ENCODE measurements at regions not wholly inside any gene's neighbourhood (a gene's known extent, or its start where the extent isn't known, plus 50 kb on each side); places are given as distances from the start of the nearest gene placed in this dataset.

DNA sequence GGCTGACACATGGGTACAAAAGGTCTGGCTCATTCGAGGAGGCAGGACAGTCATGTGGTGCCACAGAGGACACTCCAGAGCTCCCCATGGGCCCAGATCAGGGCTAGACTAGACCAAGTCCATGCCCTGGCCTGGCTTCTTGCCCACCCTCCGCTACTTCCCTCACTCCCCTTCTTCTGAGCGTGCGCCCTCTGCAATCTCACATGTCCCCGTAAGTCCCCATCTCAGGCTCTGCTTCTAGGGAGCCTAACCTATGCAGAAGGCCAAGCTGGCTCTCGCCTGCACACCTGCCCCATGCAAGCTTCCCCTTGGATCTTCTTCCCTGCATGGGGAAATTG lies 553.6 kb downstream of the PTPRU start:
- TF ChIP-seq, protein P1, sequence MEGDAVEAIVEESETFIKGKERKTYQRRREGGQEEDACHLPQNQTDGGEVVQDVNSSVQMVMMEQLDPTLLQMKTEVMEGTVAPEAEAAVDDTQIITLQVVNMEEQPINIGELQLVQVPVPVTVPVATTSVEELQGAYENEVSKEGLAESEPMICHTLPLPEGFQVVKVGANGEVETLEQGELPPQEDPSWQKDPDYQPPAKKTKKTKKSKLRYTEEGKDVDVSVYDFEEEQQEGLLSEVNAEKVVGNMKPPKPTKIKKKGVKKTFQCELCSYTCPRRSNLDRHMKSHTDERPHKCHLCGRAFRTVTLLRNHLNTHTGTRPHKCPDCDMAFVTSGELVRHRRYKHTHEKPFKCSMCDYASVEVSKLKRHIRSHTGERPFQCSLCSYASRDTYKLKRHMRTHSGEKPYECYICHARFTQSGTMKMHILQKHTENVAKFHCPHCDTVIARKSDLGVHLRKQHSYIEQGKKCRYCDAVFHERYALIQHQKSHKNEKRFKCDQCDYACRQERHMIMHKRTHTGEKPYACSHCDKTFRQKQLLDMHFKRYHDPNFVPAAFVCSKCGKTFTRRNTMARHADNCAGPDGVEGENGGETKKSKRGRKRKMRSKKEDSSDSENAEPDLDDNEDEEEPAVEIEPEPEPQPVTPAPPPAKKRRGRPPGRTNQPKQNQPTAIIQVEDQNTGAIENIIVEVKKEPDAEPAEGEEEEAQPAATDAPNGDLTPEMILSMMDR (conservative IDR thresholded peaks at IDR 0.05; ENCODE audit: low read depth), result no peak
- H3K27ac ChIP-seq, result no peak overlapping the region
- POLR2A ChIA-PET (ENCODE audit: low non-redundant PET), result no interaction called here
- CTCF ChIA-PET, result interaction anchor here (0.5 kb wide), 1 partner anchor 413 kb away, joined by 3 read pairs; no protein-coding TSS in a partner anchor
- DNase-seq (ENCODE audit: low spot score), result no peak

DNA sequence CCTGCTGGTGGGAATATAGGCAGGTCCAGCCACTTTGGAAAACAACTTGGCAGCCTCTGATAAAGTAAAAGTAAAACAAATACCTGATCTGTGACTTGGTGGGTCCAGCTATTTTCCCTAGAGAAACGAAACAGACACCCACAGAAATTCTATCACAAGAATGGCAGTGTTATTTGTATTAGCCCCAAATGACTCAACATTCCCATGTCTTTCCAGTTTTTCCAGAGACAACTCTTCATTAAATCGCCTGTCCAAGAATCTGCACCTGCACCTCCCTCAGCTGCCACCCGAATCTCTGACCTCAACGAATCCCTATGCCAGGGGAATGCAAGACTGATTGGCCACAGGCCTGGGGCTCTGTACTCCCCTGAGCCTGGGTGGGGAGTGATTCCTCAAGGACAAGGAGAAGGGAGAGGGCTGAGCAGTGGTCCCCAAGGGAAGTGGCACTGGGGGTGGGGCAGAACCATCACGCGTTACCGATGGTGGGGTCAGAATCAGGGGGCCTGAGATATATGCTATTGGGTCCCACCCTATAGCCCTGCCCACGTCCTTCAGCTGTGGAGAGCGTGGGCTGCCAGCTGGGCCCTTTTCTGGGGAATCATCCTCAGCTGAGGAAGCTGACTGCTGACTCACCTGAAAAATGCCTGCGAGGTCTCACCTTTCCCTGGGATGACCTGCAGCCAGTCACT lies 553.0 kb downstream of the PTPRU start:
- TF ChIP-seq, protein P1 (conservative IDR thresholded peaks at IDR 0.05; ENCODE audit: low read depth), result no peak
- peak; percentile 71 for DNase-seq (ENCODE audit: low spot score)
- ChIA-PET POLR2A (ENCODE audit: low non-redundant PET) (no interaction called here), CTCF (no interaction called here)
- H3K27ac ChIP-seq, result no peak overlapping the region

DNA sequence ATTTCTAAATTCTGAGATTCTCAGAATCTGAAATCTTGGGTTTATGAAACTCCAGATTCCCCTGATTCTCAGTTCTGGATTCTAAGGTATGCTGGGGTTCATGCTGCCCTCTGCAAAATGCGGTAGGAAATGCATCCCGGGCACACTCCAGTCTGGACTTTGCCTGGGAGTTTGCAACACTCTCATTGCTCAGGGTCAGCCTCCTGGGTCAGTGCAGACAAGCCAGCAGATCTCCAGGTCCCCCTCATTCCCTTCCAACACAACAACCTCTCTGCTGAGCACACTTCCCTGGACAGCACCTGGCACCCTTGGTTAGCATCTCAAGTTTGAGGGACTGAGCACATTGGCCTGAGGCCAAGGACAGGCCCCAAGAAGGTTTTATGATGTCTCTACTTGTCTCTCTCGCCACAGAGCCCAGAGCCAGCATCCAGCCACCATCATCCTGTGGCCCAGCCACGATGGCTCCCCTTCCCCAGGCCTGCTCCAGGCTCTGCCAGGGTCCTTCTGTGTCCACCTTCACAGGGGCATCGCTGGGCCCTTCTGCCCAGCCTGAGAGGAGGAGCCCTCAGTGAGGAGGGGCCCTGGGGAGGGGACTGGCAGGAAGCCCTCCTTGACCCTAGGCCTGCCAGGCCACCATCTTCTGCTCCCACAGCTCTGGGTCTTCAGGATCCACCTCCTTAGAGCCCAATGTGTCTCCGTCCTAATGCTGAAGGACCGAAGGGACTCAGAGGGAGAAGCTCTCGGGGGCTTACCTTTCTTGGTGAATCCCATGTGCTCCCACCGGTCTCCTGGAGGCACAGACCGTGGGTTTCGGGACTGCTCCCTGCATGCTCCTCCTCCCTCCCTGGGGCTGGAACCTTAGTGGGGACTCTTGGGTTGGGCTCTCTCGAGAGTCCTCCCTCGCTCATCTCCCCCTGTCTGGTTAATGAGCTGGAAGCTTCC lies 550.7 kb downstream of the PTPRU start:
- TF ChIP-seq, protein P1 (conservative IDR thresholded peaks at IDR 0.05; ENCODE audit: low read depth), result no peak
- ChIA-PET POLR2A (ENCODE audit: low non-redundant PET) (no interaction called here), CTCF (no interaction called here)

DNA sequence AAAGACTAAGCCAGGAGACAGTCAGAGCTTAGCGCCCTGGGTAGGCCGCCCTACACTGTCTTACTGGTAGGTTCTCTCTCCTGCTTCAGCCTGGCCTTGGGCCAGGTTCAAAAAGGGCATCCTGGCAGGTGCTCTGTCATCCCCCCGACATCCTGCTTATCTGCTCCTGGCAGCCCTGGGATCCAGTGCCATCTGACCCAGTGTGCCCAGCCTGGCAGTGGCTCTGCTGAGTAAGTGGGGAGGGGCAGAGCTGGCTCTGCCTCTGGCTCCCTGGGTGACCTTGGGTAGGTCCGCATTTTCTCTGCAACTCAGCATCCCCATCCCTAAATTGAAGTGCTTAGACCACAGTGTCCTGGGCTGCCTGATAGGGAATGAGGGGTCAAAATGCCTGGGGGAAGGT lies 549.9 kb downstream of the PTPRU start:
- CTCF ChIA-PET, result no interaction called here
- no peak for DNase-seq (ENCODE audit: low spot score)
- no peak overlapping the region for H3K27ac ChIP-seq
- POLR2A ChIA-PET (ENCODE audit: low non-redundant PET), result no interaction called here
- TF ChIP-seq, protein P1 (conservative IDR thresholded peaks at IDR 0.05; ENCODE audit: low read depth), result no peak

More for the DNA sequence above, 550.7 kb downstream of the PTPRU start:
- H3K27ac ChIP-seq, result no peak overlapping the region
- no peak for DNase-seq (ENCODE audit: low spot score)

DNA sequence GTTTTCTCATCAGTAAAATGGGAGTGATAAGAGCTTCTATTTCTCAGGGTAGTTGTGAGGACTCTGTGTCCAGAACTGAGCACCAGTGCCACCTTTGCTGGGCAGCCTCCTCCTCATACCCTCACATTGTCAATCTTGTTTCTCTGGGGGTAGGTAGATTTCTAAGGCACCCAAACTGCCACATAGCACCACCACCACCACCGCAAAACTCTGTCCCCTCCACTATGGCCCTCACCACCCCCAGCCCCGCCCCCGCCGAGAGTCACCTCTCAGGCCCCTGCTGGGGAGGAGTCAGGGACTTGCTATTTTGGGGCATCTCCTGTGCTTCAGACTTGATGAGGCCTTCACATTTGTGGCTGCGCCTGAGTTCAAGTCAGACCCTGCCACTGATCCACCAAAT lies 549.2 kb downstream of the PTPRU start:
- POLR2A ChIA-PET (ENCODE audit: low non-redundant PET), result no interaction called here
- no peak for DNase-seq (ENCODE audit: low spot score)

DNA sequence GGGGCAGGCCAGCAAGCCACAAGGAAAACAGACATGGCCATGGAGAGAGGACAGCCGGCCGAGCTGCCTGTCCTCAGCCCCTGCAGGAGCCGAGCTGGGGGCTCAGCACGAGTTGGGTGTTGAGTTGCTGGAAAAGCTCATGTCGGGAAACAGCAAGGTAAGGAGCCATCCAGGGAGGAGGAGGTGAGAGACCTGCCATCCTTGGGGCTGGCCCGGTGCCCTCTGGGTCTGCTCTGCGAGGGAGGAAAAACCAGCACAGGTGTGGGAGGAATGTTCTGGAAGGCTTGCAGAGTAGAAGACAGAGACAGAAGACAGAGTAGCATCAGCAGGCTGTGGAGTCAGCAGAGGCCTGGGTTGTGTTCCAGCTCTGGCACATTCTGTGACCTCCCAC lies 548.8 kb downstream of the PTPRU start:
- CTCF ChIA-PET, result no interaction called here
- DNase-seq (ENCODE audit: low spot score), result no peak
- POLR2A ChIA-PET (ENCODE audit: low non-redundant PET), result no interaction called here
- TF ChIP-seq, protein P1 (conservative IDR thresholded peaks at IDR 0.05; ENCODE audit: low read depth), result no peak
- no peak overlapping the region for H3K27ac ChIP-seq

More for the DNA sequence above, 549.2 kb downstream of the PTPRU start:
- H3K27ac ChIP-seq, result no peak overlapping the region
- TF ChIP-seq, protein P1 (conservative IDR thresholded peaks at IDR 0.05; ENCODE audit: low read depth), result no peak
- CTCF ChIA-PET, result no interaction called here

Measured in RWPE1 (cell line).